GM19467 (cell line): ENCODE measurements at regions not wholly inside any gene's neighbourhood (a gene's known extent, or its start where the extent isn't known, plus 50 kb on each side); places are given as distances from the start of the nearest gene placed in this dataset.
"Not testable (repeated sequence)": the region's sequence is repeated elsewhere in the genome, so short reads cannot be mapped to it uniquely, and the experiment has no call there.

Experiments used
- ATAC-seq: cut with Tn5 transposase; IDR thresholded peaks from one replicate; pipeline ENCODE4 v1.9.1; 2021; ENCODE audit warnings: mild to moderate bottlenecking, moderate library complexity; ENCODE audit not compliant: unreplicated experiment

DNA sequence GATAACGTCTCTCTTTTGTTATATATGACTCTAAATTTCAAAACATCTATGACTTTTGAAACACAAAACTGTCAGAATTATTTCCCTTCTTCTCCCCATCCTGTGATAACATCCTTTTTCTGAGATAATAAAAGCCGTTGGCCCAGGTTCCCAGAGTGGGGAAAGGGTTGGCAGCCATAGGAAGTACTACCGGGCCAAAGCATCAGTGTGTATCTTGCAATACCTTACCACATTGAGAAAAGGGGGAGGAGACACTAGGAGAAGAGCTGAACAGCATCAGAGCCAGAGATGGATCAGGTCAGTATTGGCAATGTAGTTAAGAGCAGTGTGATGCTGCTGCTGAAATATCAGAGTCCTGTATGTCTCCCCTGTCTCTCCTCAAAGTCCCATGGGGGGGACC lies 210.0 kb upstream of the PROK2 start:
- no peak for ATAC-seq

- no peak for ATAC-seq
These were observed 209.3 kb upstream of the PROK2 start for GRCh38 chr3:71994203-71994602.

DNA sequence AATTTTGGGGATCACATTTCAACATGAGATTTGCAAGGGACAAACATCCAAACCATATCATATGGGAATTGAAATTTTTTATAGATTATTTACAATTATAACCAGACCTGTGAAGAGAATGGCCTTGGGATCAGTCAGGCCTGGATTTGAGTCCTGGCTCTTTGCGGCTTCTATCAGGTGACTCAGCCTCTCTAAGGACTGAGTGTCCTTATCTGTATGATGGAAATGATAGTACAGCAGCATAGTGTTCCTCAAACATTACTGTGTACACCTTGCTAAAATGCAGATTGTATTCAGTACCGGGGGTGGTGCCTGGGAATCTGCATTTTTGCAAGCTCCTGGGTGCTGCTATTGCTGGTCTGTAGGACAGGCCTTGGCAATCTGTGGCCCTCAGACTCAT lies 206.7 kb upstream of the PROK2 start:
- ATAC-seq: no peak

GRCh38 chr3:71991046-71991445 lies 206.1 kb upstream of the PROK2 start:
- no peak for ATAC-seq

GRCh38 chr3:71990545-71990944 lies 205.6 kb upstream of the PROK2 start:
- ATAC-seq: no peak

DNA sequence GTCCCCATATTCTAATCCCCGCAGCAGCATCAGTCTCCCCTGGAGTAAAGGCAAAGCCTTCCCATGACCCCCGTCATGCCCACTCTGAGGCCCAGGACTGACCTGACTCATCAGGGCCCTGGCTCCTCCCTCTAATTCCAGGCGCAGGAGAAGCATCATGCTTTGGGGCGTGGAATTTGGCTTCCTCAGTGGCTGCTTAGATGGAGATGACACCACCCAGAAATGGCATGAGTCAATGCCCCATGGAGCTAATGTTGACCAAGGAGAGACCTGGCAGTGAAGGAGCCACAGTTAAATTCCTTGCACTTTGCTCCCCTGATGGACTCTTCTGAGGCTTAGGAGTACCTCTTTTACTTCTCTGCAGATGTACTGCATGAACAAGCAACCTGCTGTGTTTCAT lies 204.2 kb upstream of the PROK2 start:
- ATAC-seq: no peak

GRCh38 chr3:71987828-71988227 lies 202.9 kb upstream of the PROK2 start:
- no peak for ATAC-seq

DNA sequence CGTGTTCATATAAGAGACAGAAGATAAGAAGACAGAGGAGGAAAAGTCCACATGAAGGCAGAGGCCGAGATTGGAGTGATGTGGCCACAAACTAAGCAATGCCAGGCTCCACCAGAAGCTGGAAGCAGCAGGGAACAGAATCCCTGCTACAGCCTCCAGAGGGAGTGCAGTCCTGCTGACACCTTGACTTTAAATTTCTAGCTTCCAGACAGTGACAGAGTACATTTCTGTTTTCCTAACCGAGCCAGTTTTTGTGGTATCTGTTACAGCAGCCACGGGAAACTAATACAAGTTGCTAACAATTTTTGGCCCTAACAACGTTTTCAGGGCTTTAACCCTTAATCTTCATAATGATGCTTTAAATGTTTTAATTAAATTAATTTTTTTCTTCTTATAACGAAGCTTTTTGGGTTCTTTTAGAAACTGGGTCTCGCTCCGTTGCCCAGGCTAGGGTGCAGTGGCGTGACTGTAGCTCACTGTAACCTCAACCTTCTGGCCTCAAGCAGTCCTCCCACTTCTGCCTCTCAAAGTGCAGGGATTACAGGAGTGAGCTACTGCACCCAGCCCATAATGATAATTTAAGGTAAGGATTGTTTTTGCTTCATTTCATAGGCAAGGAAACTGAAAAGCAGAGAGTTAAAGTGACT lies 202.3 kb upstream of the PROK2 start:
- no peak for ATAC-seq

DNA sequence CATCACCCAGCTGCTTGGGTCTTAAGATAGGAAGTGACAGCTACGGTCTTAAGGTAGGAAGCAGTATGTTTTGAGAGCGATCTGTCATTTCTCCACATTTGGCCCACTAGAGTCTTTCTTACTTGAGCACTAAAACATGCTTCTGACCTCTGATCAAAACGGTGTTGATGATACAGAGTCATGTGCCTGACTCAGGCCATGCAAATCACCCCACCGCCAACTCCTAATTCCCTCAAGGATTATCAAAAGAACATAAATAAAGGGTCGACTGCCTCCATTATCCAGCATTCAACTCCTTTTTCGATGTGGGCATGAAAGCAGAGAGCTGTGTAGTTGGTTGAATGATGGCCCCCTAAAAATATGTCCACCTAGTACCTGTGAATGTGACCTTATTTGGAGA lies 201.7 kb upstream of the PROK2 start:
- ATAC-seq: no peak

DNA sequence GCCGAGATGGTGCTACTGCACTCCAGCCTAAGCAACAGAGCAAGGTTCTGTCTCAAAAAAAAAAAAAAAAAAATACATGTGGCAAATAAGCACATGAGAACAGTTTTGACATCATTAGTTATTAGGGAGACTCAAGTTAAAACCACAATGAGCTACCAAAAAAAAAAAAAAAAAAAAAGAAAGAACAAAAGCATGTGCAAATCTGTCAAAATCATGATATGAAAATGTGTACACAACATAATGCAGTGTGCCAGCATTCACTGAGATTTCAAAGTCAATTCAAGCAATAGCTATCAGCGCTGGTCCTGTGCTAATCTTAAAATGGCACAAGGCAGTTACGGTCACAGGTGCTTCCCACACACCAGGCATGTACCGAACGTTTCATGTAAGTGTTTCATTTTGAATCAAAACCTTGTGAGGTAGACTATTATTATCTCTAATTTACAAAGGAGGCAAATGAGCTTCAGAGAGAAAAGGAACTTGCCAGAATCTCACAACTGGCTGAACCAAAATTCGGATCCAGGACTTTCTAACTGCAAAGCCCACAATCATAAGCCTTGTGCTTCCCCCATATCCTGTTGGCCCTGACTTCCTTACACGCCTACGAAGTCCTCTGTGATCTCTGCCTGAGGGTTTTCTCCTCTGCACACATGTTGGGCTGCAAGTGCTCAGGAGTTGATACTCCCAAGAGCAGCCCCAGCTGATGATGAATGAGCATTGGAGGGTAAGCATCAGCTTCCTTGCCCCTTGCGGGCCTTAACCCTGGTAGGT lies 200.1 kb upstream of the PROK2 start:
- ATAC-seq: peak; percentile 90

DNA sequence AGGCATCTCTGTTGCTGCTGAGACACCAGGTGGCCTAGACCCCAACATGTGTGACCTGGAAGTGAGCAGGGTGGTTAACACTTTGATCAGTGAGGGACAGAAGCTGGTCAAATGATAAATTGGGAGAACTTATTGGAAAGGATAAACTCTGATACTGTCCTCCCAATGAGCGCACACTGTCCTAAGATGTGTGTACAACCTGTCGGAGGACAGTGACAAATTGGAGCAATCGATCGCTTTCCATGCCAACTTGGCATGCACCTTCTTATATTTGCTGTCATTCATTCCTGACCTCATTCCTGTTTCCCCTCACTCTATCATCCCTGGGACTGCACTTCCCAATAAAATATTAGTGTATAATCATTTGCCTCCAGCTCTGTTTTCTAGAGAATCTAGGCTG lies 198.7 kb upstream of the PROK2 start:
- no peak for ATAC-seq

GRCh38 chr3:71982506-71983258 lies 197.7 kb upstream of the PROK2 start:
- ATAC-seq: not testable (repeated sequence)

DNA sequence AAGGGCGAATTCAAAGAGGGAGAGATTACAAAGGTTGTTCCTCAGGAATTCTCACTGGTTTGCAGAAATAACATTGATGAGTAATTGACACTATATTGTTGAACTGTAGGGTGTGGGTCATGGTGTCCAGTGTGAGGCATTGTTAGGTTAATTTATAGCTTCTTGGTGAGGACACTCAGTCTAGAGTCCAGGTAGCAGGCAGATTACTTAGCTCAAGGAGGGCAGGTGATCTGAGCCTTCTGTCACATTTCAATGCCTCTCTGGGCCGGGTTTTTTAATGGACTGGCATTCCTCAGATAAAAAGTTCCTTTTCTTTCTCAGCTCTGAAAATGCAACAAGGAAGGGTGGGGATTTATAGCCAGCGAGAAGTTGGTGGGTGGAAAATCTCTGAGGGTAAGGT lies 194.2 kb upstream of the PROK2 start:
- no peak for ATAC-seq

GRCh38 chr3:71978150-71978721 lies 193.3 kb upstream of the PROK2 start:
- peak; percentile 85 for ATAC-seq

GRCh38 chr3:71977525-71977924 lies 192.6 kb upstream of the PROK2 start:
- ATAC-seq: no peak

- ATAC-seq: no peak
These were observed 190.6 kb upstream of the PROK2 start for GRCh38 chr3:71975573-71975972.

GRCh38 chr3:71974786-71975185 lies 189.8 kb upstream of the PROK2 start:
- no peak for ATAC-seq

DNA sequence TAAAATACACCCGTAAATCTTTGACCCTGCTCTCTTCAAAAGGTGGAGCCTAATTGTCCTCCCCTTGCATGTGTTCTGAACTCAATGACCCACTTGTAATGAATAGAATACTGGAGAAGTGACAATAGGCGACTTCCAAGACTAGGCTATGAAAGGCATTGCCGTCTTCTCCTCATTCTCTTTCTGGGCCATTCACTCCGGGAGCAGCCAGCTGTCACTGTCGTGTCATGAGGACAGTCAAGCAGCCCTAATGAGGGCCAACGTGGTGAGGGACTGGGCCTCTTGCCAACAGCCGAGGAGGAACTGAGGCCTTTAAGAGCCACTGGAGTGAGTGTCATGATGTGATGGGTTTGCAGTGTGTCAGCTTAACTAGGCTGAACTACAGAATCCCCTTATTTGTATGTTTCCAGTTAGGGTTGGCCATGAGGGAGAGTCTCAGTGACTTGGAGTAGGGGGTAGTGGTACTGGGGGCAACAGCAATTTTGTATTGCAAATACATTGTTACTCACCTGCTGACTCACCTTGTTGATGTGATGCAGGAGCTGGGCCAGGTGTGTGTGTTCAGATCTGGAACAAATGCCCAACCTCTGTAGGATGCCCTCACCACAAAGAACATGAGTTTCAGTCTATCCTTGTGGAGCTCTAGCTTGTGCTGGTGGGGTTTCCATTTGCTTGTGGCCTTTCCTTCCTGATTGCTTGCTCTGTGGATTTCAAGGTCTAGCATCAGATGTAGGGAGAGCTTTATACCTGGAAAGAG lies 188.5 kb upstream of the PROK2 start:
- ATAC-seq: no peak

DNA sequence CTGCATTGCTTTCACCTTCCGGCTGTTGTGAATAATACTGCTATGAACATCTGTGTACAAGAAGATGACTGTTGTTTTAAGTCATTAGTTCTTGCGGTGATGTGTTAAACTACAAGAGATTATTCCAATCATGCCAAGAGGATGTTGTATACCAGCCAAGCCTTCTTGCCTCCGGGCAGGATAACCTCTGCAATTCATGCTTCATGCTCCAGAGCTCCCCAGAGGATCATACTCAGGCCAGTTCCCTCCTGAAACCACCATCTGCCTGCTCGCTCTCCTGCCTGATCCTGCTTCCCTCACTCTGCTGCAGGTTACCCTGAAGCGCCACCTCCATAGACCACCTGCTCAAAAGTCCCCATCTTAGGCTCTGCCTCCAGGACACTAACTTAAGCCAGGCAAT lies 187.1 kb upstream of the PROK2 start:
- ATAC-seq: no peak

DNA sequence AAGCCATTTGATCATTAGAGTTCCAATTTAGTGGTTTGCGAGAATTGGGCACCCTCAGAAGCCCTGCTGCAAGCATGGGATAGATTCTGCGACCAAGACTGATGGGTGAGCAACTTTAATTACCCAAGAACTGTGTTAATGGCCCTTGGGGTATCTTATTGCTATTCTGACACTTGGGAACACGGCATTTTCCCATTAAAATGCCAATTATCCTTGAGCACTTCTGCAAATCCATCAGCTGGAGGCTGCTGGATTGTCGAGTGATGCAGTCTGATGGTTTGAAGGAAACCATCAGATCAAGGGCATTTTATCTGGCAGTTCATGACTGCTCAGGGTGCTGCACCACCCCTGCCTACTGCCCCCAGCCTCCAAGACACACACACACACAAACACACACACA lies 183.6 kb upstream of the PROK2 start:
- no peak for ATAC-seq

GRCh38 chr3:71966185-71966584 lies 181.2 kb upstream of the PROK2 start:
- no peak for ATAC-seq
